ENCODE measurements at regions not wholly inside any gene's neighbourhood (a gene's known extent, or its start where the extent isn't known, plus 50 kb on each side); places are given as distances from the start of the nearest gene placed in this dataset.

DNA sequence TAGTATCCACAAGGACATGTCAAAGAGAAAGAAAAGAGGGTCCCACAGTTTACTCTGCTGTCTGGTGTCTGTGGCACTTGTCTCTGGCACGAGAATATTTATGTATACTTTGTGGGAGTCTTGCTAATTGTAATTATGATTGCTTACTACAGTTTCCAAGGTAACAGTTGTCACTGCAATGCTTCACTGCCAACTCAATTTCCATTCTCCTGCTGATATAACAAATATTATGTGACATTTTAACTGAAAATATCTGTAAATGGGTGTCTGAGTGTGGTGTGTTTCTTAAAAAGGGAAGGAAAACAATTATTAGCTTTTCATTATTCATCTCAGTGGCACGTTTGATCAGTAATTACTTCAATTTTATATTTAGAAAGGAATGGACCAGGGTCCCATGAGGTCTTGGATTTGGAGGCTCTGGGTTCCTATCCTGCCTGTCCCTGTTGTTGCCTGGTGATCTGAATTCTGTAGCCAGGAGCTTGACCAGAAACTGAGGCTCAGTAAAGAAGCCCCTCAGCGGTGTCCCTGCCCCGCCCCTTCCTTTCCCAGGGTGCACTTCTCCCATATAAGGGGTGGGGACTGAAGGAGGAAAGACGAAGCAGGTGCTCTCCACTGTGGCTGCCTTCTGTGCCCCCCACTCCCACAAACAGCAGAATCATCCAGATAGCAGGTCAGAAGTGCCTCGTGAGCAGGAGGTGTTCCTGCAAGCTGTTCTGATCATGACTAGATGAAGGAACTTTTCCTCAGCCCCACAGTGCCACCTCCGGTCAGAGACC is 137.3 kb upstream of the KIF2A start:
- H3K4me3 ChIP-seq (ENCODE audit: low read length), result no peak overlapping the region
- DNase-seq (ENCODE audit: low read depth), result no peak
- TF ChIP-seq CTCF (conservative IDR thresholded peaks at IDR 0.05; ENCODE audit: low read depth, low read length), result no peak

DNA sequence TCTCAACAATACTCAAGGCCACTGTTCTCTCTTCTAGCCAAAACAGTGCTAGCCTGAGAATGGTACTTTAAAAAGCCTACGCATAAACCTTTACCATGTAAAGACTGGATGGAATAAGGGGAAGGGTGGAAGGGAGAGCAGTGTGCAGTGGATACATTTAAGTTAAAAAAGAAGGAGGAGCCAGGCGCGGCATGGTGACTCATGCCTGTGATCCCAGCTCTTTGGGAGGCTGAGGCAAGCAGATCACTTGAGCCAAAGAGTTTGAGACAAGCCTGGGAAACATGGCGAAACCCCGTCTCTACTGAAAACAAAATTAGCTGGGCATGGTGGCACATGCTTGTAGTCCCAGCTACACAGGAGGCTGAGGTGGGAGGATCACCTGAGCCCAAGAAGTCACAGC is 127.7 kb upstream of the KIF2A start:
- no peak for DNase-seq (ENCODE audit: low read depth)
- H3K4me3 ChIP-seq (ENCODE audit: low read length), result no peak overlapping the region
- no peak for TF ChIP-seq CTCF (conservative IDR thresholded peaks at IDR 0.05; ENCODE audit: low read depth, low read length)

GRCh38 chr5:62182802-62183201 is 123.2 kb upstream of the KIF2A start:
- DNase-seq (ENCODE audit: low read depth), result no peak
- H3K4me3 ChIP-seq (ENCODE audit: low read length), result no peak overlapping the region
- TF ChIP-seq CTCF (conservative IDR thresholded peaks at IDR 0.05; ENCODE audit: low read depth, low read length), result no peak

DNA sequence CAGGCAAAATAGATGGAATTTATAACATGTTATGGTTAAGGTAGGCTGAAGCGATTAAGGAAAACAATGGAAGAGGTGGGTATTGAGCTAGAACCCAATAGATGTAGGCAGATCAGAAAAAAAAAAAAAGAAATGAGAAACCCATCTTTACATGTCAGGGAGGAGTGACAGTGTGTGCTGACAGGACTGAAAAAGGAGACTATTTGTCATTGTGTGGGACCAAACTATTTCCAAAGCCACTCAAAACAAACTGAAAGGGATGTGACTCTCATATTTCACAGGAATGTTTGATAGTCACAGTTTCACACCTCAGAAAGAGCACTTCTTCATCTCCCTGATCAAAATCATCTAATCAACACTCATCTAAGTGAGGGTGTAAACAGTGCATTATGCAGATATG is 122.3 kb upstream of the KIF2A start:
- H3K4me3 ChIP-seq (ENCODE audit: low read length), result no peak overlapping the region
- DNase-seq (ENCODE audit: low read depth), result no peak
- TF ChIP-seq CTCF (conservative IDR thresholded peaks at IDR 0.05; ENCODE audit: low read depth, low read length), result no peak

DNA sequence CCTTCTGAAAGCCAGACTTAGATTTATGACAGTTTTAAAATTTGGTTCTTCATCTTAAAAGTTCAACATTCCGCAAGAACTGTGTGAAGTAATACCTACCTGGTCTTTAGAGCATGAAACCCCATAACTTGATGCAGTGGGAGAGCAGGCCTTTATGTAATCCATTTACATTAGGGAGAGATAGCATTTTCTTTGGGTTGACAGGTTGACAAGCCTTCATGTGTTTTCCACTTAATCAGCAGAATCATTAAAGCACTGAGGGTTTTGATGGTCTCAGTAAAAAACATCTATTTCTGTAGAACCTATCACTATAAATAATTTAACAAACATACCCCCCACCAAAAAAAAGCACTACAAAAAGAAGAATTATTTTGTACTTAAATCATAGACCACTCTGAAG is 121.6 kb upstream of the KIF2A start:
- no peak for DNase-seq (ENCODE audit: low read depth)
- no peak for TF ChIP-seq CTCF (conservative IDR thresholded peaks at IDR 0.05; ENCODE audit: low read depth, low read length)
- no peak overlapping the region for H3K4me3 ChIP-seq (ENCODE audit: low read length)

DNA sequence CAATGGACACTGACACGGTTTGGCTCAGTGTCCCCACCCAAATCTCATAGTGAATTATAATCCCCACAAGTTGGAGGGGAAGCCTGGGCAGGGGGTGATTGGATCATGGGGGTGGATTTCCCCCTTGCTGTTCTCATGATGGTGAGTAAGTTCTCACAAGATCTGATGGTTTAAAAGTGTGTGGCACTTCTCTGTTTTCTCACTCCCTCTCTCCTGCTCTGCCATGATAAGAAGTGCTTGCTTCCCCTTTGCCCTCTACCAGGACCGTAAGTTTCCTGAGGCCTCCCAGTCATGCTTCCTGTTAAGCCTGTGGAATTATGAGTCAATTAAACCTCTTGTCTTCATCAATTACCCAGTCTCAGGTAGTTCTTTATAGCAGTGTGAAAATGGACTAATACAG is 115.8 kb upstream of the KIF2A start:
- H3K4me3 ChIP-seq (ENCODE audit: low read length), result no peak overlapping the region
- no peak for TF ChIP-seq CTCF (conservative IDR thresholded peaks at IDR 0.05; ENCODE audit: low read depth, low read length)
- no peak for DNase-seq (ENCODE audit: low read depth)

DNA sequence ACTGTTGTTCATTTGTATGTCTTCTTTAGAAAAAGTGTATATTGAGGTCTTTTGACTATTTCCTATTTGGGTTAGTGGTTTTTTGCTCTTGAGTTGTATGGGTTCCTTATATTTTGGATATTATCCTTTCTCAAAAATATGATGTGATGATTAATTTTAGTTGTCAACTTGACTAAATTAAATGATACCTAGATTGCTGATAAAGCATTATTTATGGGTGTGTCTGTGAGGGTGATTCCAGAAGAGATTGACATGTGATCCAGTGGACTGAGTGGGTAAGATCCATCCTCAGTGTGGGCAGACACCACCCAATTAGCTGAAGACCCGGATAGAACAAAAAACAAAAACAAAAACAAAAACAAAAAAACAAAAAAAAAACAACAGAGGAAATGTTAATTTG is 115.1 kb upstream of the KIF2A start:
- no peak for DNase-seq (ENCODE audit: low read depth)
- no peak overlapping the region for H3K4me3 ChIP-seq (ENCODE audit: low read length)
- TF ChIP-seq CTCF (conservative IDR thresholded peaks at IDR 0.05; ENCODE audit: low read depth, low read length), result no peak

Measured in retinal pigment epithelial cell (primary cell).